ENCODE measurements at regions not wholly inside any gene's neighbourhood (a gene's known extent, or its start where the extent isn't known, plus 50 kb on each side); places are given as distances from the start of the nearest gene placed in this dataset.

DNA sequence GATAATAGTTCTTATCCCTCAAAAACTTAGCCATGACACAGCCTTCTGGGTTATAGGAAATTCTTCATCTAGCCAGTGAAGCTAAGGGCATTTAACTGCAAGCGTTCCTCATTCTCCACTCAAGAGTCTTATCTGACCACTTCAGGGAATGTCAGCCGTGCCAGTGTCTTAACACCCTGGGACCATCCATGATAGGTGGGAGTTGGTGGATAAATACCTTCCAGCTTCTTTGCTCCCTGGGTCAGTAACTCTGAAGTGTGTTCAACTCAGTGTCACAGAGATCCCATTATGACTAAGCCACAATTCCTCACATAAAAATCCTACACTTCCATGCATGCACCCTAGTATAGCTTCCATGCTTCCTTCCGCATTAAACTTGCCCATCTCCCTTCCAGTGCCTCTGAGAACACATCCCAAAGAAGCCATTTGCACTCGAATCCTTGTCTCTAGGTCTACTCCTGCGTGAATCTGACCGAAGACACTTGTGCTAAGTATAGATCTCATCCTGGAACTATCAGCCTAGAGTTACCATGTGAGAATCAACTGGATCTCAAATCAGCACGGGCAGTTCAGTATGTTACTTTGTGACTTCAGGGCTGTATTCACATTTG lies 264.3 kb upstream of the MAF start:
- no peak for DNase-seq (ENCODE audit: low read depth)
- TF ChIP-seq CTCF (conservative IDR thresholded peaks at IDR 0.05; ENCODE audit: low read depth, low read length), result no peak

DNA sequence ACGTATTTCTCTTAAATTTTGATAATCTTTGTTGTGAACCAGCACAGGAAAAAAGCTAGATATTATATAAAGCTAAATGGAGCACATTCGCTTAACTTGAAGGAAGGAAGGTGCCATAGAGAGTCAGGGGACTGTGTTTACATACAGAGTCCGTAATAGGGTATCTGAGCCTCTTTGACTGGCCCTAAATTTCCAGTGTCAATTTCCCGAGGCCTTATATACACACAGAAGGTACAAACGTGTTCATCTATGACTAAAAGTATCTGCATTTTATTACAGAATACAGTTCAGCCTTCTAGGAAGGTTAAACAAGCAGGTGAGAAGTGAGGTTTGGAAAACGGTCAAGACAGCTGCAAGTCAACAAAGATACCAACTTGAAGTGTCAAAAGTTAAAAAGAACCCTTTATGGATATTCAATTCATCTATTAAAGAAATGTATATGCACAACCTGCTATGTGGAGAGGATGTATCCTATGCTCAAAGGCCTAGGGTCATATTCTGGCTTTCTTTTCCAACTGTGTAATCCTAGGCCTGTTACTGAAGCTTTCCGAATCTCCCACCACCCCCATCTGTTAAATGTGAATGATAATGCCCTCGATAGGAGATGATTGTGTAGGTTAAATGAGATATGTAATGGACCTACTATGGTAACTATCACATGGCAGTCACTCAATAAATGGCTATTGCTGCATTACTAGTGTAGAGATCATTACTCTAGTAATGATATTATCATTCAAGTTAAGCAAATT lies 263.7 kb upstream of the MAF start:
- no peak for DNase-seq (ENCODE audit: low read depth)
- no peak overlapping the region for H3K4me3 ChIP-seq (ENCODE audit: low read depth, low read length)
- no peak for TF ChIP-seq CTCF (conservative IDR thresholded peaks at IDR 0.05; ENCODE audit: low read depth, low read length)

More for the DNA sequence above, 264.3 kb upstream of the MAF start:
- no peak overlapping the region for H3K4me3 ChIP-seq (ENCODE audit: low read depth, low read length)

DNA sequence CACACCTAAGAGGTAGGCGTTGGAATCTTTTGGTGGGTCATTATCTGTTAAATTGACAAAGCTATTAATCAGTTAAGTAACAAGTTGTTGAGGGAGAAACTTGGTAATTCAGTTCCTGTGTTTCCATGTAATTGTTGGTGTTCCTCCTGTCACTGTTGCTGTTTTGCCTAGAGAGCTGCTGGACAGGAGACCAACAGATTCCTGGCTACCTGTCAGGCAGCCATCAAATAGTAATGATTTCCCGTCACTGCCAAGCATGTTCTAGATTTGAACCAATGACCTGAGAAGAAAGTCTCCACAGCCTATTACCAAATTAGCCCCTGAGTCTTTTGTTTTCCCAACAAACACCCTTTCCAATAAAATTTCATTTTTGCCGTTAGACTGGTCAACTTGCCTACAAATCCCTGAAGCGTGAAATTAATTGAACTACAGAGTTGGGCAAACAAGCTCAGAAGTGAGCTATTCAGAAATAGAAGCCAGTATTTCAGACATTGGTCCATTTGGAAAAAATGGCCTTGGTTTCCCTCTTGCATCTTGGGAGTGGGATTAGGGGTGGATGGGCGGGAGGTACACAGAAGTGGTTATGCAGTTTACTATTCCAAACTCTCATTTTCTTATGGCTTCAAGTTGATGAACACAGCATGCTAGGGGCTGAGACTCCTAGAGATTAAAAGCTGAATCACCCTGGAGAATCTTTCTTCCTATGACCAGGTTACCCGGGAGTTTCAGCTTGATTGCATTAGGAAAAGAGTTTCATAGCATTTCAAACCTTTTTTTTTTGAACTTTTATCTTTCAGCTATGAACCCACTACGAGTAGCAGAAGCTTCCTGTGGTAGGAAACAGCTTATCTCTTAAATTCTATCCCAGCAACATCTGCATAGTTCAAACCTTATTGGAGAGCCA lies 262.8 kb upstream of the MAF start:
- DNase-seq (ENCODE audit: low read depth), result no peak
- no peak overlapping the region for H3K4me3 ChIP-seq (ENCODE audit: low read depth, low read length)
- TF ChIP-seq CTCF (conservative IDR thresholded peaks at IDR 0.05; ENCODE audit: low read depth, low read length), result no peak

- TF ChIP-seq CTCF (conservative IDR thresholded peaks at IDR 0.05; ENCODE audit: low read depth, low read length), result no peak
- no peak for DNase-seq (ENCODE audit: low read depth)
These were observed 262.1 kb upstream of the MAF start for GRCh38 chr16:79862601-79863000.

GRCh38 chr16:79856581-79856980 lies 256.0 kb upstream of the MAF start:
- H3K4me3 ChIP-seq (ENCODE audit: low read depth, low read length), result no peak overlapping the region
- DNase-seq (ENCODE audit: low read depth), result no peak
- no peak for TF ChIP-seq CTCF (conservative IDR thresholded peaks at IDR 0.05; ENCODE audit: low read depth, low read length)

More at GRCh38 chr16:79862601-79863000, 262.1 kb upstream of the MAF start:
- no peak overlapping the region for H3K4me3 ChIP-seq (ENCODE audit: low read depth, low read length)

- DNase-seq (ENCODE audit: low read depth), result no peak
- H3K4me3 ChIP-seq (ENCODE audit: low read depth, low read length), result no peak overlapping the region
- TF ChIP-seq CTCF (conservative IDR thresholded peaks at IDR 0.05; ENCODE audit: low read depth, low read length), result no peak
These were observed 249.8 kb upstream of the MAF start for GRCh38 chr16:79850348-79850747.
